Mesenchymal stem cell (in vitro differentiated cells and primary cell): ENCODE measurements at regions not wholly inside any gene's neighbourhood (a gene's known extent, or its start where the extent isn't known, plus 50 kb on each side); places are given as distances from the start of the nearest gene placed in this dataset.

Source experiments
- DNase-seq: peaks from one replicate; pipeline ENCODE4 v3.0.0-alpha.2; 2013
- H2AFZ ChIP-seq: one replicate; pipeline ENCODE4 v1.6.1; 2013; ENCODE audit warnings: low read depth, mild to moderate bottlenecking, control low read depth, inconsistent platforms, low read length, moderate library complexity
- H2AK5ac ChIP-seq: 2 replicates; pipeline ENCODE4 v1.6.1; 2013; ENCODE audit warnings: low read length, moderate library complexity, mild to moderate bottlenecking, inconsistent platforms; ENCODE audit not compliant: severe bottlenecking
- H2BK120ac ChIP-seq: one replicate; pipeline ENCODE4 v1.6.1; 2013; ENCODE audit warnings: low read depth, mild to moderate bottlenecking, inconsistent platforms, low read length, moderate library complexity
- H2BK12ac ChIP-seq, 2 experiments: one replicate each; pipeline ENCODE4 v1.6.1; 2013; ENCODE audit warnings: inconsistent platforms in 2 of 2, low read length in 2 of 2, mild to moderate bottlenecking in 2 of 2, moderate library complexity in 2 of 2, control low read depth in 1 of 2
- H2BK15ac ChIP-seq: one replicate; pipeline ENCODE4 v1.6.1; 2013; ENCODE audit warnings: mild to moderate bottlenecking, low read depth, inconsistent platforms; ENCODE audit not compliant: poor library complexity, severe bottlenecking
- H2BK5ac ChIP-seq: 2 replicates; pipeline ENCODE4 v1.6.1; 2013; ENCODE audit warnings: low read depth, mild to moderate bottlenecking, low read length, control low read depth, inconsistent platforms; ENCODE audit not compliant: poor library complexity, severe bottlenecking
- H3K14ac ChIP-seq, 2 experiments: one replicate each; pipeline ENCODE4 v1.6.1; 2013; ENCODE audit warnings: inconsistent platforms in 2 of 2, low read length in 2 of 2, control low read depth in 1 of 2, mild to moderate bottlenecking in 1 of 2, moderate library complexity in 1 of 2
- H3K18ac ChIP-seq, 2 experiments: one replicate each; pipeline ENCODE4 v1.6.1; 2013; ENCODE audit warnings: inconsistent platforms in 2 of 2, low read length in 2 of 2, control low read depth in 1 of 2, low read depth in 1 of 2, mild to moderate bottlenecking in 1 of 2
- H3K23ac ChIP-seq, 2 experiments: one replicate each; pipeline ENCODE4 v1.6.1; 2013; ENCODE audit warnings: inconsistent platforms in 2 of 2, low read length in 2 of 2, mild to moderate bottlenecking in 2 of 2, moderate library complexity in 2 of 2, control low read depth in 1 of 2
- H3K27ac ChIP-seq: 2 replicates; pipeline ENCODE4 v1.5.1; 2013; ENCODE audit warnings: mild to moderate bottlenecking, moderate library complexity, low read length, control low read depth, inconsistent platforms; ENCODE audit not compliant: poor library complexity, severe bottlenecking
- H3K27me3 ChIP-seq, 2 experiments: 2 replicates each; pipeline versions ENCODE4 v1.6.1 to v1.7.0; 2013; ENCODE audit warnings: low read length in 2 of 2, mild to moderate bottlenecking in 2 of 2, moderate library complexity in 2 of 2, control low read depth in 1 of 2, inconsistent platforms in 1 of 2; ENCODE audit not compliant: control insufficient read depth in 1 of 2, insufficient read depth in 1 of 2
- H3K36me3 ChIP-seq, 2 experiments: 2 replicates each; pipeline versions ENCODE4 v1.6.1 to v1.7.0; 2013; ENCODE audit warnings: low read length in 2 of 2, control low read depth in 1 of 2, inconsistent platforms in 1 of 2, low read depth in 1 of 2, mild to moderate bottlenecking in 1 of 2; ENCODE audit not compliant: insufficient read depth in 2 of 2, control insufficient read depth in 1 of 2
- H3K4ac ChIP-seq, 2 experiments: one replicate each; pipeline ENCODE4 v1.6.1; 2013; ENCODE audit warnings: inconsistent platforms in 2 of 2, low read length in 2 of 2, mild to moderate bottlenecking in 2 of 2, moderate library complexity in 2 of 2, control low read depth in 1 of 2, low read depth in 1 of 2
- H3K4me1 ChIP-seq: 2 replicates; pipeline ENCODE4 v1.6.1; 2013; ENCODE audit warnings: low read depth, low read length, control low read depth; ENCODE audit not compliant: control insufficient read depth, insufficient read depth
- H3K4me2 ChIP-seq: 2 replicates; pipeline ENCODE4 v1.6.1; 2013; ENCODE audit warnings: low read length, mild to moderate bottlenecking, inconsistent platforms; ENCODE audit not compliant: poor library complexity, severe bottlenecking
- H3K4me3 ChIP-seq, 2 experiments: 2 replicates each; pipeline versions ENCODE4 v1.5.1 to v1.7.0; 2013; ENCODE audit warnings: low read length in 2 of 2, mild to moderate bottlenecking in 2 of 2, control low read depth in 1 of 2, low read depth in 1 of 2; ENCODE audit not compliant: insufficient read depth in 1 of 2
- H3K79me1 ChIP-seq: replicated peaks from 2 replicates; pipeline ENCODE4 v1.6.1; 2013; ENCODE audit warnings: mild to moderate bottlenecking, control low read depth, low read length, inconsistent platforms; ENCODE audit not compliant: poor library complexity, severe bottlenecking
- H3K9ac ChIP-seq: 2 replicates; pipeline ENCODE4 v1.7.0; 2013; ENCODE audit warnings: mild to moderate bottlenecking, low read length, moderate library complexity
- H3K9me3 ChIP-seq: 2 replicates; pipeline ENCODE4 v1.7.0; 2013; ENCODE audit warnings: mild to moderate bottlenecking, low read length; ENCODE audit not compliant: control insufficient read depth
- H4K8ac ChIP-seq: one replicate; pipeline ENCODE4 v1.6.1; 2013; ENCODE audit warnings: inconsistent platforms, mild to moderate bottlenecking, low read length, moderate library complexity
- H4K91ac ChIP-seq: one replicate; pipeline ENCODE4 v1.6.1; 2013; ENCODE audit warnings: mild to moderate bottlenecking, low read length, inconsistent platforms
- WGBS: methylation state at CpG from one replicate; pipeline ENCODE4 v1.1.7; 2013; ENCODE audit warnings: mixed read lengths; 5-methylcytosine and 5-hydroxymethylcytosine counted together

GRCh38 chr4:124997991-124998390 is 285.5 kb upstream of the ANKRD50 start:
- H3K79me1 ChIP-seq: no peaks in the 10 kb centered on the region
- H2AK5ac ChIP-seq: no peak overlapping the region
- no peak overlapping the region for H2BK12ac ChIP-seq
- no peak overlapping the region for H3K9ac ChIP-seq
- H2AFZ ChIP-seq: no peak overlapping the region
- no peaks in the 10 kb centered on the region for H3K27me3 ChIP-seq
- DNase-seq: no peak
- H3K36me3 ChIP-seq: no peaks in the 10 kb centered on the region
- H2BK5ac ChIP-seq: no peak overlapping the region
- no peaks in the 10 kb centered on the region for H3K4me1 ChIP-seq
- H2BK15ac ChIP-seq: no peak overlapping the region
- no peak overlapping the region for H3K4me3 ChIP-seq
- H3K18ac ChIP-seq: no peak overlapping the region
- no peak overlapping the region for H3K14ac ChIP-seq
- no peak overlapping the region for H3K23ac ChIP-seq
- no peak overlapping the region for H2BK120ac ChIP-seq
- H3K4me2 ChIP-seq: no peak overlapping the region
- no peak overlapping the region for H4K8ac ChIP-seq
- no peak overlapping the region for H3K27ac ChIP-seq
- H4K91ac ChIP-seq: no peak overlapping the region
- H3K9me3 ChIP-seq: no peaks in the 10 kb centered on the region
- no peak overlapping the region for H3K4ac ChIP-seq

GRCh38 chr4:124997124-124997523 is 284.6 kb upstream of the ANKRD50 start:
- Histone ChIP-seq H2BK12ac (no peak overlapping the region), H2BK5ac (no peak overlapping the region), H3K79me1 (no peaks in the 10 kb centered on the region), H3K4me1 (no peaks in the 10 kb centered on the region), H3K4me3 (no peak overlapping the region), H3K9ac (no peak overlapping the region), H4K91ac (no peak overlapping the region), H3K23ac (no peak overlapping the region), H3K4ac (no peak overlapping the region), H3K18ac (no peak overlapping the region), H2AK5ac (no peak overlapping the region), H2BK15ac (no peak overlapping the region), H3K27me3 (no peaks in the 10 kb centered on the region), H3K9me3 (no peaks in the 10 kb centered on the region), H3K4me2 (no peak overlapping the region), H2AFZ (no peak overlapping the region), H2BK120ac (no peak overlapping the region), H4K8ac (no peak overlapping the region), H3K36me3 (no peaks in the 10 kb centered on the region), H3K27ac (no peak overlapping the region), H3K14ac (no peak overlapping the region)
- WGBS: no CpG with 5 or more reads among the region's 1 CpG
- no peak for DNase-seq

GRCh38 chr4:124993838-124994237 is 281.3 kb upstream of the ANKRD50 start:
- WGBS: 95% methylated on average over 2 of the region's 2 CpGs
- no peaks in the 10 kb centered on the region for H3K9me3 ChIP-seq
- no peak overlapping the region for H2AFZ ChIP-seq
- H3K4me1 ChIP-seq: no peaks in the 10 kb centered on the region
- H3K14ac ChIP-seq: peak overlapping the region in 1 of 2 experiments; percentile 15
- DNase-seq: no peak
- H3K9ac ChIP-seq: no peak overlapping the region
- no peaks in the 10 kb centered on the region for H3K36me3 ChIP-seq
- no peak overlapping the region for H3K4me3 ChIP-seq
- no peak overlapping the region for H3K23ac ChIP-seq
- no peak overlapping the region for H3K4ac ChIP-seq
- no peaks in the 10 kb centered on the region for H3K79me1 ChIP-seq
- no peak overlapping the region for H2BK12ac ChIP-seq
- no peak overlapping the region for H3K27ac ChIP-seq
- no peak overlapping the region for H3K4me2 ChIP-seq
- H3K18ac ChIP-seq: no peak overlapping the region
- no peak overlapping the region for H4K8ac ChIP-seq
- H2BK120ac ChIP-seq: no peak overlapping the region
- no peak overlapping the region for H2BK5ac ChIP-seq
- H2AK5ac ChIP-seq: no peak overlapping the region
- no peaks in the 10 kb centered on the region for H3K27me3 ChIP-seq
- H2BK15ac ChIP-seq: no peak overlapping the region
- H4K91ac ChIP-seq: no peak overlapping the region

GRCh38 chr4:124990398-124990797 is 277.9 kb upstream of the ANKRD50 start:
- Histone ChIP-seq H3K23ac (no peak overlapping the region), H4K91ac (no peak overlapping the region), H3K36me3 (no peaks in the 10 kb centered on the region), H3K27me3 (no peaks in the 10 kb centered on the region), H3K9ac (no peak overlapping the region), H3K79me1 (no peaks in the 10 kb centered on the region), H2BK120ac (no peak overlapping the region), H3K27ac (no peak overlapping the region), H3K14ac (no peak overlapping the region), H3K4me2 (no peak overlapping the region), H3K4me3 (no peak overlapping the region), H3K9me3 (no peaks in the 10 kb centered on the region), H3K4me1 (no peaks in the 10 kb centered on the region), H3K4ac (no peak overlapping the region), H2AFZ (no peak overlapping the region), H2BK12ac (no peak overlapping the region), H4K8ac (no peak overlapping the region), H2BK15ac (no peak overlapping the region), H2AK5ac (no peak overlapping the region), H2BK5ac (no peak overlapping the region), H3K18ac (no peak overlapping the region)
- DNase-seq: no peak
- WGBS: no CpG with 5 or more reads among the region's 2 CpGs
